ENCODE measurements at regions not wholly inside any gene's neighbourhood (a gene's known extent, or its start where the extent isn't known, plus 50 kb on each side); places are given as distances from the start of the nearest gene placed in this dataset.

GRCh38 chr6:139812939-139813338 is 438.5 kb upstream of the CITED2 start:
- DNase-seq (ENCODE audit: low read depth), result no peak

DNA sequence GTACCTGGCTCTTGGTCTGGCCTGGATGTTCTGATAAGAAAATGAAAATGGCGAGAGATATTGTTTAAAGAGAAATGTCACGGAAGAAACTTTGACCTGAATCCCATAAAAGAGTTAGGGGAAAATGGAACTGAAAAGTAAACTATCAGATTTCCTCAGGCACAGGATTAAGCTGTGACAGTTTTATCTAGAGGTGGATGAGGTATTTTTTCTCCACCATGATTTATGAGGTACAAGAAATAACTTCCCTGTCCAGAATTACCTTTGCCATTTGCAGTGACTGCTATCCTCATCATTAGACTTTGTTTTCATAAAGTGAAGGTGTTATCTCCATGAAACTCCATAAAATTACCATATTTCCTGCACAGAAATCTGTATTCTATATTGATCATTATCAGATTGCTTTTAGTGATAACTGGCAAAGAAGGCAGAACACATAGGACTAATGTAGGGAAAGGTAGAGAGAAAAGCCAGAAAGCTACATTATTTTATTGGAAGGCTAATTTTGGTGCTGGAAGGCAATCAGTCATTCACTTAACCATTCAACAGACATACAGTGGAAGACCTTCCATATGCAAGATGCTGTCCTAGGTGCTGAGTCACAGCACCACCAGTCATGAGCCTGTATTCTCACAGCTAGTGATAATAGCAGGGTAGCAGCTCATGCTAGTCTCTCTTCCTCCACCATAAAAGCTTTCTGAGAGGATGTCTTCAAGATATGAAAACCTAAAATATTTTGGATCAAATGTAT is 427.3 kb upstream of the CITED2 start:
- no peak for DNase-seq (ENCODE audit: low read depth)

DNA sequence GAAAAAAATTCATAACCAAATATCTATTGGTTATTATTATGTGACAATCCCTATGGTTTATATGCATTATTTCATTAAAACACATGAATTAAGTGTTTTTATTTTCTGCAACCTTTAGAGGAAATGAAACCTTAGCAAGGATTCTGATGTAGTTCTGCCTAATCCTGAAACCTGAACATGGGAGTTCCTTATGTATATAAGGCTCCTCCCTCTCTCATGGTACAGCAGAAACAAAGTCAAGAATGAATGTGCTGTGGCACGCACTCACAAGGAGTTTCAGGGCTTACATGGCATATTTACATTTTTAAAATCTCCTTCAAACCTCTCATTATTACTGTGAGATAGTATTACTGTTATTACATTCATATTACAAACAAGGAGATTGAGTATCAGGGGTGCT is 426.4 kb upstream of the CITED2 start:
- DNase-seq (ENCODE audit: low read depth), result no peak

DNA sequence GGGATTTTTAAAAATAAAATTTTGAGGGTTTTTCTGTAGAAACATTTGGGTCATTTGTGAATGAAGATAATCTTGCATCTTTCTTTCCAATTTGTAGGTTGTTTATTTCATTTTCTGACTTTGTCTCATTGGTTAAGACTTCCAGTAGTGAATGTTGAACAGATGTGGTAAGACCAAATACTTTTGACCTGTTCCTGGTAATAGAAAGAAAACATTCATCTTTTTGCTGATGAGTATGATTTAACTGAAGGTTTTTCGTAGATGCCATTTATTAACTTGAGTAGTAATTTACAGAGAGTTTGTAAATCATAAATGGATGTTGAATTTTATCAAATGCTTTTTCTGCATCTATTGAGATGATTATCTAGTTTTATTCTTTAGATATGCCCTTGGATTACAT is 416.1 kb upstream of the CITED2 start:
- no peak for DNase-seq (ENCODE audit: low read depth)

DNA sequence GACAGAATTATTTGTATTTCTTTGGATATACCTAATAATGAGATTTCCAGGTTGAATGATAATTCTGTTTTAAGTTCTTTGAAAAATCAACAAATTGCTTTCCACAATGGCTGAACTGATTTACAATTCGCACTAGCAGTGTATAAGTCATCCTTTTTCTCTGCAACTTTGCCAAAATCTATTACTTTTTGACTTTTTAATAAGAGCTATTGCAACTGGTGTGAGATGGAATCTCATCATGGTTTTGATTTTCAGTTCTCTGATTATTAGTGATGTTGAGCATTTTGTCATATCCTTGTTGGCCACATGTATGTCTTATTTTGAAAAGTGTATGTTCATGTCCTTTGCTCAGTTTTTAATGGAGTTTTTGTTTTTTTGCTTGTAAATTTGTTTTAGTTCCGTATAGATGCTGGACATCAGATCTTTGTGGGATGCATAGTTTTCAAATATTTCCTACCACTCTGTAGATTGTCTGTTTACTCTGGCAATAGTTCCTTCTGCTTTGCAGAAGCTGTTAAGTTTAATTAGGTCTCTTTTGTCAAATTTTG is 409.8 kb upstream of the CITED2 start:
- DNase-seq (ENCODE audit: low read depth), result no peak

- no peak for DNase-seq (ENCODE audit: low read depth)
Measured at GRCh38 chr6:139779988-139780774, 405.7 kb upstream of the CITED2 start.

DNA sequence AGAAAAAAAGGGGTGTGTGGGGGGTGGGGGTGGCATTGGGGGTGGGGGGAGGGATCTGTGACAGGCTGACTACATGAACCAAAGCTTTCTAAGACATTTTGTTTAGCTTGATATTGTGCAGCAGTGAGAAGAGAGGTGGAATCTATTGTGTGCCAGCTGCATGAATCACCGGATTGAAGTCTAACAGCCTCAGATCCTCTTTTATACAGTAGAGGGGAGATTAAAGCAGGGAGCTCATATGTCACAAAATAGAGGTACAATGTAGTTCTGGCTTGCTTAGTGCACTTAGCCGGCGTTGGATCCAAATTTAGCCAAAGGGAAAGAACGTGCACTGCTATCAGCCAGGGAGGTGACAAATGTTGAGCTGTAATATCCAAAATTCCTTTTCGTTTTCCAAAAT is 404.2 kb upstream of the CITED2 start:
- DNase-seq (ENCODE audit: low read depth), result no peak

GRCh38 chr6:139778106-139778505 is 403.7 kb upstream of the CITED2 start:
- no peak for DNase-seq (ENCODE audit: low read depth)

- DNase-seq (ENCODE audit: low read depth), result no peak
Measured at GRCh38 chr6:139777202-139777970, 402.9 kb upstream of the CITED2 start.

DNA sequence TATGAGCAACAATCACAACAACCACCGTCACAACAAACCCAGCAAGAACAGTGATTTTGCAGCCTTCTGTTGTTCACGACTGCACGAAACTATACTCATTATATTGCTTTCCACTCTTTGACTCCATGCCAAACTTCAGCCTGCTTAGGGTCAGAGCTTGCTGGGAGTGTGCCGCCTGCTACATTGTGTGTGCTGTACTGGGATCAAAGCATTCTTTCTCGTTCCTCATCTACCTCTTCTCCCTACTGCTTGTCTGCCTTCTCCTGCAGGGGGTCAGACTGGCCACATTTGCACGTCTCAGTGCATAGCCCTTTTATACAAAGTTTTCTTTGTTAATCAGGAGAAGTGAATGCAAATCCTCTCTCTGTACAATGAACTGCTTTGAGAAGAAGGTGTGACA is 401.6 kb upstream of the CITED2 start:
- DNase-seq (ENCODE audit: low read depth), result no peak

DNA sequence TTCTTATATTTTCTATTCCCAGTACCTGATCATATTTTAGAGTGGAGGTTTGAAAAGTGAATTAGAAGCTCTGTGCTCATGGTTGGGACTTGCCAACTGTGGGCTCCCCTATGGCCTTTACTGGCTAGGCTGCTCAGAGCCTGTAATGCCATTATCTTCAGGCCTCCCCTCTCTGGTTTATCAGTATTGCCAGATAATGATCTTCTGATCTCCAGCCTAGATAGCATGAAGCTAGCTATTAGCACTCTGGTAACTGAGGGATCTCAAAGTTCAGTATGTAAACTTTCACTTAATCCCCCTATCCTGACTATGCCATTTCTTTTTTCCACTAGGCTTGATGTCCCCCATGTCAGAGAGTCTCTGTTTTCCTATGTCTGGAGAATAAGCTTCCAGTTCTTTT is 393.7 kb upstream of the CITED2 start:
- DNase-seq (ENCODE audit: low read depth), result no peak

DNA sequence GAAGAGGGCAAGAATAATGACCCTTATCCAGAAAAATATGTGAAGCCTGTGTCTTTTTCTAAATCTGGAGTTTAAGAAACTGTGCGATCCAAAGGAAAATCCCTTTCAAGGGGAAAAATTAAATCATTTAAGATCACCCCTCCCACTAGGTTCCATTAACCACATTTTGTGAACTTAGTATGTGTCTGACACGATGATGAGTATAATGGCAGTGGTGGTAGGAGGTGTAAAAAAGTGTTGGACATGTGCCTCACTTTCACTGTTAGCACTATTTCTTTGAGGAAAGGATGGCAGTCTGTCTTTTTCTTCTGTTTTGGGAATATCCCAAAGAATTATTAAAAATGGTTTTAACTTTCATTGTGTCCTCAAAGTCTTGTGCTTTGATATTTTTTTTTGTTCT is 392.3 kb upstream of the CITED2 start:
- DNase-seq (ENCODE audit: low read depth), result no peak

DNA sequence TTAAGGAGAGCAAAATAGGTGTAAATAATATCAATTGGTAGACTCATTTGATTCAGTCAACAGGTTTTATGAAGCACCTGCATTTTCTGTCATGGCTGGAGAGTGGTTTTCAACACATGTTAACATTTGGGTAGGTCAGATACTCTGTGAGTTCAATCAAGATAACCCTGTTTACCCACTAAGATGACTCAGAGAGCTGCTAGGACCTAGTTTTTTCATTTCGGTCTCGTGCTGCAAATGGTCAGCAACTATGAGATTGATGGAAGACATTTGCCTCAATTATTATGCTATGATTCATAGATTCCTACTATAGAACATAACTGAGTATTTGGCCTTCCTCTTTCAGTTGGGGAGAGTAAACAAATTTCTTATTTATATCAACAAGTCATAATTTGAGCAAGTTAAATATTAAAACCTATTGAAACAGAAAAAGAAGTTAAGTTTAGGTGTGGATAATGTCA is 391.4 kb upstream of the CITED2 start:
- no peak for DNase-seq (ENCODE audit: low read depth)

DNA sequence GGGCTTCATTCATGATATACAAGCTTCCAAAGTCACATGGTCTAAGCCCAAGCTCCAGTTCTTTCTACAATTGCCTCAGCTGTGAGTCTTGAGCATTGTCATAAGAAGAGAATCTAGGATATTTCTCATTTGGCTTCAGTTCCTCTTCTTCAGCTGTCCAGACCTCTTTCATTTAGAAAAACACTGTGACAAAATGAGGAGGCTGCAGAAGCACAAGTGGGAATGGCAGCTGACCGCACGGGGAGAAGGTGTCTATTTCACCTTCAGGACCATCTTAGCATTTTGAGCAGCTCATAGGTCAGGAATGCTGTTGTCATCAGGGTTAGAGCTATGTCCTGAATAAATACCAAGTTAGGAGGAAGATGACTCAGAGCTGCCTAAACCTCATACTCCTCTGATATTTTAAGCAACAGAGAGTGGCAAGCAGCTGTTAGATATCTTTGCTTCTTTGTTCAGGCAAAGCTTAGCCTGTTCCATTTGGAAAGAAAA is 390.1 kb upstream of the CITED2 start:
- no peak for DNase-seq (ENCODE audit: low read depth)

- no peak for DNase-seq (ENCODE audit: low read depth)
Measured at GRCh38 chr6:139763468-139764210, 389.2 kb upstream of the CITED2 start.

DNA sequence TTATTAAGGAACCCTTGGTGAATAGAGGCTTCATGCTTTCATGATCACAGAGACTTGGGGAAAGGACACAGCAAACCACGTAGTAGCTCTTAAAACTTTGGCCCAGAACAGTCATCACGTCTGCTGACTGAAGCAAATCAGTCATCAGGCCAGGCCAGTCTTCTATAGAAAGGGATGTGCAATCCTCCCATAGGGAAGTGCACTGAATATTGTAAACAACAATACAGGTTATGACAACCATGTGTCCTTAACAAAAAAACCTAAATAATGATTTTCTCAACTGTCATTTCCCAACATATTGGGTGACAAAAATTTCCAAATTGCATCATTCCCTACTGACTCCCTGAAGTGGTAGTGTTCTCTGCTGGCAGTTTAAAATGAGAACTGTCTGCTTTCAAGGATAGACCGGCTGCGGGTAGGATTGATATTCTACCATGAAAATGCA is 388.2 kb upstream of the CITED2 start:
- DNase-seq (ENCODE audit: low read depth), result no peak

- no peak for DNase-seq (ENCODE audit: low read depth)
Measured at GRCh38 chr6:139760128-139760527, 385.7 kb upstream of the CITED2 start.

DNA sequence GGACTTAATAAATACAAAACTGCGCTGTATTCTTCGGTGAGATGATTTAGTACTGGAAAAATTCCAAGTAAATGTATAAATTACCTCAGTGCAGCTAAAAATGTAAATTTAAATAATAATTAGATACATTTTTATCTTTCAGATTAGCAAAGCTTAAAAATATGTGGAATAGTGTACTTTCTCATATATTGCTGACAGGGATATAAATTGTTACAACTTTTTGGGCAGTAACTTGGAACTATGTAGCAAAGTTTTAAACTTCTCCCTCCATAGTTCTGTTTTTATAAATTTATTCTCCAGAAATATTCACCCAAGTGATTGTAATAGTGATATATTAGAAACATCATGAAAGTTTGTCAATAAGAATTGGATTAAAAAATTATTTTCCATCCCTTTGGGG is 384.6 kb upstream of the CITED2 start:
- DNase-seq (ENCODE audit: low read depth), result no peak

- no peak for DNase-seq (ENCODE audit: low read depth)
Measured at GRCh38 chr6:139758209-139758611, 383.8 kb upstream of the CITED2 start.

DNA sequence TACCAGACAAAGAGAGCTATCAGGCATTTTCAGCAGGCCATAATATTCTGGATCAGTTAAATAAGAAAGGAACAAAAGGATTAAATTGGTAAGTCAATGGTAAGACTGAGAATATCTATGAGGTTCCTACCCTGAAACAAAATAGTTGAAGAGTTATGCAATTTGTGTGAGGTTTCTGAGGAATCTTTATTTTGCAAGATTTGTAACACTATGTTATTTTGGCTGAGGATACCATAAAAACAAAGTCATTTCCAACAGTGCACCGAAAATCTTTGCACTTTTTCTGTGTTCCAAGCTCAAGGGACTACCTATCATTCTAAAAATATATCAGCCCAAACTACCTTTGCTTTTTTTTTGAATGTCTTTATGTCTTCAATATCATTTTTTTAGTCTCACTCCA is 383.3 kb upstream of the CITED2 start:
- DNase-seq (ENCODE audit: low read depth), result no peak

DNA sequence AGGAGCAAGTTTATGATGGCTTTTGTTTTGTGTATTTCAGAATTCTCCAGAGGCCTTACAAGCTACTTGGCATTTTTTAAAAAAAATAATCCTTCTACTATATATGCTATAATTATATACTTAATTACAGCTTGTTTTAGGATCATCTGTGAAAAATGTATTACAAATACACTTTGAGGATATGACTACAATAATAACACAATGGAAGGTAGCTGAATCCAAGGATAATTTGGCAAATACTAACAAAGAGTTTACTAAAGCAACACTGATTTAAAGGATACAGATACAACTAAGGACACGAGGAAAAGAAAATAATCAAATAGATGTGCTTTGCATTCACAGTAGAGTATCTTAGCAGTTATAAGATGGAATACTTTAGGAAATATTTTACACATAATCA is 381.9 kb upstream of the CITED2 start:
- no peak for DNase-seq (ENCODE audit: low read depth)
